ENCODE measurements at regions not wholly inside any gene's neighbourhood (a gene's known extent, or its start where the extent isn't known, plus 50 kb on each side); places are given as distances from the start of the nearest gene placed in this dataset.

GRCh38 chr4:26157541-26157940, 163.3 kb upstream of the RBPJ start:
- TF ChIP-seq CTCF (IDR thresholded peaks at IDR 0.05; ENCODE audit: poor library complexity) (no peak), EZH2 (IDR thresholded peaks at IDR 0.05; ENCODE audit: borderline replicate concordance) (no peak)

Data from hepatocyte (in vitro differentiated cells).